CD4-positive, alpha-beta T cell (primary cell): ENCODE measurements at regions not wholly inside any gene's neighbourhood (a gene's known extent, or its start where the extent isn't known, plus 50 kb on each side); places are given as distances from the start of the nearest gene placed in this dataset.

Source experiments
- ATAC-seq: fragments of 200-7000 bp; cut with Tn5 transposase; one replicate; pipeline ENCODE4 v1.10.0; 2022; ENCODE audit warnings: mild to moderate bottlenecking; ENCODE audit not compliant: poor library complexity
- CTCF ChIA-PET: fragments of 350-600 bp; sonication (Branson Sonifier 250); formaldehyde crosslinking; loops from one replicate; lab custom pipeline; 2021; ENCODE audit warnings: antibody characterized with exemption, inconsistent platforms; lab: Charles Lee
- POLR2A ChIA-PET: fragments of 350-600 bp; sonication (Branson Sonifier 250); formaldehyde crosslinking; loops from one replicate; lab custom pipeline; 2021; ENCODE audit warnings: antibody characterized with exemption, inconsistent platforms; lab: Charles Lee
- DNase-seq, 14 experiments: peaks; one replicate each; pipeline ENCODE4 v3.0.0-alpha.2; 2013 to 2020; ENCODE audit warnings: mixed read lengths in 2 of 14
- H3K27ac ChIP-seq, 2 donors: one replicate each; pipeline versions ENCODE4 v1.5.1 to v1.7.0; 2013; ENCODE audit warnings: low read length in 2 of 2, low read depth in 1 of 2, mild to moderate bottlenecking in 1 of 2
- H3K27me3 ChIP-seq, 2 experiments: 1 replicate in 1 of 2; 2 replicates in 1 of 2; pipeline versions ENCODE4 v1.6.1 to v1.7.0; 2013; ENCODE audit warnings: low read length in 2 of 2, control low read depth in 1 of 2, mild to moderate bottlenecking in 1 of 2, moderate library complexity in 1 of 2; ENCODE audit not compliant: insufficient read depth in 2 of 2, control insufficient read depth in 1 of 2
- H3K36me3 ChIP-seq: one replicate; pipeline ENCODE4 v1.6.1; 2013; ENCODE audit warnings: low read length, control low read depth; ENCODE audit not compliant: insufficient read depth
- H3K4me1 ChIP-seq: one replicate; pipeline ENCODE4 v1.6.1; 2013; ENCODE audit warnings: low read length, control low read depth; ENCODE audit not compliant: insufficient read depth
- H3K4me3 ChIP-seq: one replicate; pipeline ENCODE4 v1.5.1; 2013; ENCODE audit warnings: mild to moderate bottlenecking, low read length, moderate library complexity
- H3K9me3 ChIP-seq, 2 experiments: 1 replicate in 1 of 2; 2 replicates in 1 of 2; pipeline versions ENCODE4 v1.6.1 to v1.7.0; 2013; ENCODE audit warnings: low read length in 2 of 2, mild to moderate bottlenecking in 2 of 2, control low read depth in 1 of 2, moderate library complexity in 1 of 2; ENCODE audit not compliant: control insufficient read depth in 1 of 2, insufficient read depth in 1 of 2
- H3K27ac Mint-ChIP-seq: one replicate; pipeline ENCODE4 v1.8.0; 2020; ENCODE audit warnings: mixed read lengths
- H3K27me3 Mint-ChIP-seq: one replicate; pipeline ENCODE4 v1.8.0; 2021; ENCODE audit warnings: mixed read lengths
- H3K36me3 Mint-ChIP-seq: one replicate; pipeline ENCODE4 v1.8.0; 2021; ENCODE audit warnings: low read depth, mixed read lengths
- H3K4me1 Mint-ChIP-seq: one replicate; pipeline ENCODE4 v1.8.0; 2021; ENCODE audit warnings: low read depth, mixed read lengths
- H3K4me3 Mint-ChIP-seq: one replicate; pipeline ENCODE4 v1.8.0; 2020; ENCODE audit warnings: mild to moderate bottlenecking, mixed read lengths
- H3K9me3 Mint-ChIP-seq: one replicate; pipeline ENCODE4 v1.8.0; 2020; ENCODE audit warnings: mixed read lengths
- intact Hi-C, 2 experiments: fragments of 100-400 bp; cut with DNase I in 1 of 2; cut with micrococcal nuclease in 1 of 2; formaldehyde crosslinking; loops; one replicate each; pipeline versions ENCODE4 v1.15.1 to v1.9.0; 2023 to 2025; cut with DNase I, micrococcal nuclease
- TF ChIP-seq, protein P1 (sequence below): fragments of 200-600 bp; IDR thresholded peaks from one replicate; pipeline ENCODE4 v1.8.0; 2022; ENCODE audit warnings: antibody characterized with exemption, mild to moderate bottlenecking

DNA sequence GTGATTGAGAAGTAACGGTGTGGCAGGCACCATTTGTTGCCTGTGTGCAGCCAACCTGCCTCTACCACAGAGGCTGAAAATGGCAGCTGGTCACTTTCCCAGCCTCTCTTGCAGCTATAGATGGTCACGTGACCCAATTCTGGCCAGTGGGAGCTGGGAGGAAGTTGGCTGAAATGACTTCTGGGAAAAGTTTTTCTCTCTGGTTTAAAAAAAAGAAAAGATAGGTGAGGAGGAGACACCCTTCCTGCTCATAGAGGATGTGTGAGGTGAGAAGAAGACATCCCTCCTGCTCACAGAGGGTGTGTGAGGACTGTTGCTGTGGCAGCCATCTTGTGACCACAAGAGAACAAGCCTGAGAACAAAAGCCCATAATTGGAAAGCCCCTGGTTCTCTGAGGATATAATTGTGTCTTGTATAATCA is 122.8 kb downstream of the SYF2 start:
- ATAC-seq (peak; percentile 93), DNase-seq (peak in 5 of 14 experiments; percentile 6 to 80 (median 71))
- no peaks in the 10 kb centered on the region for H3K36me3 ChIP-seq
- no peak overlapping the region for H3K4me3 ChIP-seq
- H3K27ac Mint-ChIP-seq = peak overlapping the region; percentile 62
- no peaks in the 10 kb centered on the region for H3K36me3 Mint-ChIP-seq
- no peaks in the 10 kb centered on the region for H3K9me3 Mint-ChIP-seq
- intact Hi-C loops = no loop called here
- ChIA-PET CTCF (no interaction called here), POLR2A (no interaction called here)
- H3K27me3 ChIP-seq = no peaks in the 10 kb centered on the region
- H3K4me1 ChIP-seq = peaks cover 18% of the 10 kb centered on the region
- peak overlapping the region; percentile 11 for H3K4me3 Mint-ChIP-seq
- TF ChIP-seq, protein P1, sequence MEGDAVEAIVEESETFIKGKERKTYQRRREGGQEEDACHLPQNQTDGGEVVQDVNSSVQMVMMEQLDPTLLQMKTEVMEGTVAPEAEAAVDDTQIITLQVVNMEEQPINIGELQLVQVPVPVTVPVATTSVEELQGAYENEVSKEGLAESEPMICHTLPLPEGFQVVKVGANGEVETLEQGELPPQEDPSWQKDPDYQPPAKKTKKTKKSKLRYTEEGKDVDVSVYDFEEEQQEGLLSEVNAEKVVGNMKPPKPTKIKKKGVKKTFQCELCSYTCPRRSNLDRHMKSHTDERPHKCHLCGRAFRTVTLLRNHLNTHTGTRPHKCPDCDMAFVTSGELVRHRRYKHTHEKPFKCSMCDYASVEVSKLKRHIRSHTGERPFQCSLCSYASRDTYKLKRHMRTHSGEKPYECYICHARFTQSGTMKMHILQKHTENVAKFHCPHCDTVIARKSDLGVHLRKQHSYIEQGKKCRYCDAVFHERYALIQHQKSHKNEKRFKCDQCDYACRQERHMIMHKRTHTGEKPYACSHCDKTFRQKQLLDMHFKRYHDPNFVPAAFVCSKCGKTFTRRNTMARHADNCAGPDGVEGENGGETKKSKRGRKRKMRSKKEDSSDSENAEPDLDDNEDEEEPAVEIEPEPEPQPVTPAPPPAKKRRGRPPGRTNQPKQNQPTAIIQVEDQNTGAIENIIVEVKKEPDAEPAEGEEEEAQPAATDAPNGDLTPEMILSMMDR = no peak
- peaks cover 15% of the 10 kb centered on the region for H3K4me1 Mint-ChIP-seq
- no peak overlapping the region for H3K27ac ChIP-seq
- peaks cover 13 to 26% of the 10 kb centered on the region in 2 experiments for H3K9me3 ChIP-seq
- no peaks in the 10 kb centered on the region for H3K27me3 Mint-ChIP-seq

DNA sequence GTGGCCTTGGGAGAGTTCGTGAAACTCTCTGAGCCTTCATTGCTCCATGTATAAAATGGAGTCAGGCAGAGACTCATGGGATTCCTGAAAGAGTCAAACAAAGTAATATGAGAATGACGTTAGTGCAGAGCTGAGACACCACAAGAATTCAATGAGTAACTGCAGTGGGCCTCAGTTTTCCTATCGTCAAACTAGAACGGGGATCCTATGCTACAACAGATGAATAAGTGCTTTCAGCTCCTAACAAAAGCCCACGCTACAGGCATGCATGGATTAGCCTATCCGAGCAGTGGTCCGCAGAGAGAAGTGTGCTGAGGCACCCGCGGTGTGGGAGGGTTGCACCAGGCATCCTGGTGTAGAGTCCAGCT is 124.7 kb downstream of the SYF2 start:
- TF ChIP-seq, protein P1 = no peak
- CTCF ChIA-PET = no interaction called here
- POLR2A ChIA-PET = no interaction called here
- no peak overlapping the region for H3K27ac ChIP-seq
- intact Hi-C loops = no loop called here
- H3K4me3 ChIP-seq = no peak overlapping the region
- peaks cover 15% of the 10 kb centered on the region for H3K4me1 Mint-ChIP-seq
- peaks cover 13 to 26% of the 10 kb centered on the region in 2 experiments for H3K9me3 ChIP-seq
- H3K36me3 ChIP-seq = no peaks in the 10 kb centered on the region
- H3K4me3 Mint-ChIP-seq = no peak overlapping the region
- H3K9me3 Mint-ChIP-seq = no peaks in the 10 kb centered on the region
- H3K27me3 Mint-ChIP-seq = no peaks in the 10 kb centered on the region
- no peak overlapping the region for H3K27ac Mint-ChIP-seq
- H3K36me3 Mint-ChIP-seq = no peaks in the 10 kb centered on the region
- no peaks in the 10 kb centered on the region for H3K27me3 ChIP-seq
- H3K4me1 ChIP-seq = peaks cover 18% of the 10 kb centered on the region
- ATAC-seq (no peak), DNase-seq (no peak)

DNA sequence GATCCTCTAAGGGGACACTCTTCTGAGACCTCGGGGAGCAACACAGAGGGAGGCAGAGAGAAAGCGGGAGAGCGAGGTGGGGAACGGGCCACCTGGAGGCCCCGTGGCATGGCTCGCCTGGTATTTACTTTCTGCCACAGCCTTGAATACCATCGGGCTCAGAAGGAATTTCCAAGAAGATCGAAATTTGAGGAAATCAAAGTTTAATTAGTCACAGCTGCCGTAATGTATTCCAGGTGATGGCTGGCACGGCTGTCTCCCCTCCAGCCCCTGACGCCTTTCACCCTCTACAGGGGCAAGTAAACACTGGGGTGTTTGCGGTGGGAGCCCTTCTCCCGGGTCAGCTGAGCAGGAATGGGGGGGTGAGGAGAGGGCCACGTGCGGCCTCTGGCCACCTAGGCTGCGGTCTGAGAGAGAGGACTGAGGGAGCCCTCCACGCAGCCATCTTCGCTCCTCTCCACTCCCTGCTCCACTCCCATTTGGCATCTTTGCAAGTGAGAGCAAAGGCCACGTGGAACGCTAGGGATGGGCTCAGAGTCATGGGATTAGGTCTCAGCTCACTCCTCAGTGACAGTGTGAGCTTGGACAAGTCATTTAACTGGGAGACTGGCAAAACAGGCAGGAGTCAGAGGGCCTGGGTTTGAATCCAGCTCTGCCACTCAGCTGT is 125.2 kb downstream of the SYF2 start:
- Mint-ChIP-seq H3K27me3 (no peaks in the 10 kb centered on the region), H3K27ac (no peak overlapping the region), H3K9me3 (no peaks in the 10 kb centered on the region), H3K36me3 (no peaks in the 10 kb centered on the region), H3K4me1 (peaks cover 15% of the 10 kb centered on the region), H3K4me3 (no peak overlapping the region)
- DNase-seq (no peak), ATAC-seq (no peak)
- Histone ChIP-seq H3K9me3 (peaks cover 13 to 26% of the 10 kb centered on the region in 2 experiments), H3K27me3 (no peaks in the 10 kb centered on the region), H3K4me3 (no peak overlapping the region), H3K36me3 (no peaks in the 10 kb centered on the region), H3K27ac (no peak overlapping the region), H3K4me1 (peaks cover 18% of the 10 kb centered on the region)
- intact Hi-C loops = no loop called here
- TF ChIP-seq, protein P1 = no peak
- ChIA-PET CTCF (no interaction called here), POLR2A (no interaction called here)
